IMR-90 (cell line): ENCODE measurements at regions not wholly inside any gene's neighbourhood (a gene's known extent, or its start where the extent isn't known, plus 50 kb on each side); places are given as distances from the start of the nearest gene placed in this dataset.

ENCODE experiments used
- ATAC-seq: fragments of 200-7000 bp; cut with Tn5 transposase; 2 replicates; pipeline ENCODE4 v1.9.1; 2020; ENCODE audit warnings: low read depth, mild to moderate bottlenecking, moderate library complexity
- BruUV-seq: library from RNA; stranded (reverse); fragments of 400-500 nt; replicated peaks from 2 replicates; lab custom pipeline; 2021; lab: Mats Ljungman, UMichigan
- CTCF ChIA-PET: fragments of 300-600 bp; formaldehyde crosslinking; extraction: SDS; loops from one replicate; lab custom pipeline; 2021; ENCODE audit warnings: antibody characterized with exemption; lab: Yijun Ruan, JAX
- POLR2A ChIA-PET: fragments of 300-600 bp; sonication (Branson Sonifier 250); formaldehyde crosslinking; loops from one replicate; lab custom pipeline; 2022; ENCODE audit warnings: antibody characterized with exemption; ENCODE audit not compliant: unreplicated experiment; lab: Charles Lee
- DNase-seq: peaks from one replicate; pipeline ENCODE4 v3.0.0; 2013
- H2AFZ ChIP-seq: replicated peaks from 2 replicates; pipeline ENCODE3; 2013; ENCODE audit warnings: low read length, mild to moderate bottlenecking; ENCODE audit not compliant: poor library complexity
- H2AK5ac ChIP-seq: 2 replicates; pipeline ENCODE4 v1.6.1; 2013; ENCODE audit warnings: low read depth, low read length, inconsistent platforms
- H2AK9ac ChIP-seq: replicated peaks from 2 replicates; pipeline ENCODE3; 2013; ENCODE audit warnings: mild to moderate bottlenecking, low read depth, low read length, moderate library complexity; ENCODE audit not compliant: poor library complexity
- H2BK120ac ChIP-seq: 2 replicates; pipeline ENCODE4 v1.6.1; 2013; ENCODE audit warnings: low read depth, low read length, inconsistent platforms
- H2BK15ac ChIP-seq: 3 replicates; pipeline ENCODE4 v1.6.1; 2013; ENCODE audit warnings: low read depth, low read length, inconsistent platforms
- H2BK20ac ChIP-seq: 2 replicates; pipeline ENCODE4 v1.6.1; 2013; ENCODE audit warnings: low read depth, mild to moderate bottlenecking, inconsistent platforms, low read length, moderate library complexity
- H2BK5ac ChIP-seq: 2 replicates; pipeline ENCODE4 v1.6.1; 2013; ENCODE audit warnings: mild to moderate bottlenecking, low read depth, low read length, inconsistent platforms; ENCODE audit not compliant: poor library complexity, severe bottlenecking
- H3K14ac ChIP-seq: replicated peaks from 2 replicates; pipeline ENCODE4 v1.6.1; 2013; ENCODE audit warnings: low read depth, low read length, inconsistent platforms
- H3K18ac ChIP-seq: 2 replicates; pipeline ENCODE4 v1.6.1; 2013; ENCODE audit warnings: low read depth, low read length, control low read depth
- H3K23ac ChIP-seq: 2 replicates; pipeline ENCODE4 v1.6.1; 2013; ENCODE audit warnings: low read depth, low read length, inconsistent platforms
- H3K27ac ChIP-seq: 2 replicates; pipeline ENCODE4 v1.5.1; 2013; ENCODE audit warnings: mild to moderate bottlenecking, control low read depth, low read length; ENCODE audit not compliant: insufficient read depth
- H3K27me3 ChIP-seq: 2 replicates; pipeline ENCODE4 v1.6.1; 2013; ENCODE audit warnings: low read length; ENCODE audit not compliant: control insufficient read depth, insufficient read depth
- H3K36me3 ChIP-seq: 2 replicates; pipeline ENCODE4 v1.6.1; 2013; ENCODE audit warnings: low read length, mixed read lengths; ENCODE audit not compliant: control insufficient read depth, insufficient read depth
- H3K4ac ChIP-seq: 2 replicates; pipeline ENCODE4 v1.6.1; 2013; ENCODE audit warnings: low read depth, low read length, inconsistent platforms
- H3K4me1 ChIP-seq: 2 replicates; pipeline ENCODE4 v1.6.1; 2013; ENCODE audit warnings: low read length, mixed read lengths; ENCODE audit not compliant: control insufficient read depth, insufficient read depth
- H3K4me2 ChIP-seq: 2 replicates; pipeline ENCODE4 v1.6.1; 2013; ENCODE audit warnings: low read depth, mild to moderate bottlenecking, control low read depth, low read length, moderate library complexity
- H3K4me3 ChIP-seq: 2 replicates; pipeline ENCODE4 v1.5.1; 2013; ENCODE audit warnings: low read depth, mild to moderate bottlenecking, control low read depth, low read length, moderate library complexity; ENCODE audit not compliant: insufficient read depth
- H3K56ac ChIP-seq: 2 replicates; pipeline ENCODE4 v1.6.1; 2013; ENCODE audit warnings: low read length, inconsistent platforms; ENCODE audit not compliant: insufficient read depth; ENCODE audit errors: extremely low read depth
- H3K79me1 ChIP-seq, 2 experiments: 2 replicates each; pipeline ENCODE4 v1.6.1; 2013; ENCODE audit warnings: low read length in 2 of 2, inconsistent platforms in 1 of 2, low read depth in 1 of 2
- H3K9ac ChIP-seq: 2 replicates; pipeline ENCODE4 v1.6.1; 2013; ENCODE audit warnings: low read depth, low read length, control low read depth
- H3K9me1 ChIP-seq: 2 replicates; pipeline ENCODE4 v1.6.1; 2013; ENCODE audit warnings: low read length, inconsistent platforms; ENCODE audit not compliant: insufficient read depth
- H3K9me3 ChIP-seq: 2 replicates; pipeline ENCODE4 v1.6.1; 2013; ENCODE audit warnings: low read length; ENCODE audit not compliant: control insufficient read depth, insufficient read depth
- H4K20me1 ChIP-seq: 2 replicates; pipeline ENCODE4 v1.6.1; 2013; ENCODE audit warnings: low read length, inconsistent platforms; ENCODE audit not compliant: insufficient read depth
- H4K5ac ChIP-seq: 2 replicates; pipeline ENCODE4 v1.6.1; 2013; ENCODE audit warnings: mild to moderate bottlenecking, low read depth, low read length, control low read depth
- H4K8ac ChIP-seq, 2 experiments: 2 replicates each; pipeline ENCODE4 v1.6.1; 2013; ENCODE audit warnings: low read depth in 2 of 2, low read length in 2 of 2, control low read depth in 1 of 2, inconsistent platforms in 1 of 2
- H4K91ac ChIP-seq: 2 replicates; pipeline ENCODE4 v1.6.1; 2013; ENCODE audit warnings: low read depth, low read length, inconsistent platforms; ENCODE audit not compliant: insufficient read depth
- CEBPB ChIP-seq: IDR thresholded peaks from 2 replicates; pipeline ENCODE4 v1.6.1; 2012; ENCODE audit warnings: low read depth, low read length, improper control_type of control experiment
- CTCF ChIP-seq: conservative IDR thresholded peaks from 2 replicates; pipeline ENCODE4 v1.5.1; 2012; ENCODE audit warnings: mild to moderate bottlenecking, low read depth, low read length, improper control_type of control experiment
- MAFK ChIP-seq: IDR thresholded peaks from 2 replicates; pipeline ENCODE4 v1.6.1; 2012; ENCODE audit warnings: low read depth, low read length, improper control_type of control experiment
- MXI1 ChIP-seq: IDR thresholded peaks from 2 replicates; pipeline ENCODE4 v1.6.1; 2012; ENCODE audit warnings: low read depth, mild to moderate bottlenecking, low read length, moderate library complexity, borderline replicate concordance
- RFX5 ChIP-seq: IDR thresholded peaks from 2 replicates; pipeline ENCODE4 v1.8.0; 2012; ENCODE audit warnings: low read depth, mild to moderate bottlenecking, low read length, moderate library complexity
- SMC3 ChIP-seq: fragments of 150-350 bp; IDR thresholded peaks from 2 replicates; pipeline ENCODE4 v1.6.1; 2016; ENCODE audit warnings: low read depth, mild to moderate bottlenecking, antibody characterized with exemption, low read length, moderate library complexity
- WGBS, 2 experiments: methylation state at CpG; one replicate each; pipeline versions ENCODE4 v1.1.5 to v1.1.7; 2013; ENCODE audit warnings: missing lambda C conversion rate in 2 of 2; ENCODE audit not compliant: insufficient read length in 1 of 2; ENCODE audit errors: extremely low coverage in 2 of 2; 5-methylcytosine and 5-hydroxymethylcytosine counted together
- dilution Hi-C: fragments of 300-500 bp; cut with HindIII; formaldehyde crosslinking; loops from one replicate; pipeline ENCODE4 v1.14.3; 2018; ENCODE audit warnings: low sequenced_read_pairs; ENCODE audit not compliant: unreplicated experiment
- in situ Hi-C: fragments of 300-500 bp; cut with MboI; formaldehyde crosslinking; loops from 3 replicates; pipeline ENCODE4 v1.14.3; 2019; ENCODE audit warnings: low sequenced_read_pairs, inconsistent platforms, mixed read lengths
- intact Hi-C: fragments of 100-400 bp; cut with micrococcal nuclease; formaldehyde crosslinking; loops from 2 replicates; pipeline ENCODE4 v1.10.0; 2022

- H4K5ac ChIP-seq = no peak overlapping the region
- in situ Hi-C loops (no loop called here), dilution Hi-C loops (no loop called here), intact Hi-C loops (no loop called here)
- no peak overlapping the region for H4K8ac ChIP-seq
- H3K9me1 ChIP-seq = no peaks in the 10 kb centered on the region
- H4K20me1 ChIP-seq = no peaks in the 10 kb centered on the region
- no peak overlapping the region for H3K23ac ChIP-seq
- no peak overlapping the region for H2AFZ ChIP-seq
- no peak overlapping the region for H3K27ac ChIP-seq
- H2BK15ac ChIP-seq = no peak overlapping the region
- no peaks in the 10 kb centered on the region for H3K79me1 ChIP-seq
- no peak overlapping the region for H3K4ac ChIP-seq
- H3K36me3 ChIP-seq = no peaks in the 10 kb centered on the region
- H3K9ac ChIP-seq = no peak overlapping the region
- H3K18ac ChIP-seq = no peak overlapping the region
- H2BK120ac ChIP-seq = no peak overlapping the region
- WGBS, 2 experiments = no CpG with 5 or more reads among the region's 1 CpG
- ChIA-PET POLR2A (no interaction called here), CTCF (no interaction called here)
- H3K9me3 ChIP-seq = no peaks in the 10 kb centered on the region
- H3K4me3 ChIP-seq = no peak overlapping the region
- no peak overlapping the region for H4K91ac ChIP-seq
- no peak overlapping the region for H3K14ac ChIP-seq
- H3K4me2 ChIP-seq = no peak overlapping the region
- no peak overlapping the region for H2BK5ac ChIP-seq
- H2AK9ac ChIP-seq = no peak overlapping the region
- DNase-seq (no peak), ATAC-seq (no peak)
- BruUV-seq = no TSS peak
- no peak overlapping the region for H2AK5ac ChIP-seq
- no peak overlapping the region for H3K56ac ChIP-seq
- peaks cover 2% of the 10 kb centered on the region; the same call in 1 of the 2 replicates for H3K27me3 ChIP-seq
- no peak overlapping the region for H2BK20ac ChIP-seq
- TF ChIP-seq CTCF (no peak), MXI1 (no peak), SMC3 (no peak), CEBPB (no peak), MAFK (no peak), RFX5 (no peak)
- H3K4me1 ChIP-seq = no peaks in the 10 kb centered on the region
Observed at GRCh38 chr2:142581491-142581890, 296.0 kb upstream of the KYNU start.
